NCI-H345 treated with DMSO at 0.1 percent for 48 hours (cell line): ENCODE measurements at regions not wholly inside any gene's neighbourhood (a gene's known extent, or its start where the extent isn't known, plus 50 kb on each side); places are given as distances from the start of the nearest gene placed in this dataset.
"Not testable (repeated sequence)": the region's sequence is repeated elsewhere in the genome, so short reads cannot be mapped to it uniquely, and the experiment has no call there.

Experiments
- DNase-seq: peaks from one replicate; lab custom pipeline; 2025; ENCODE audit not compliant: unreplicated experiment; lab: John Stamatoyannopoulos, UW

DNA sequence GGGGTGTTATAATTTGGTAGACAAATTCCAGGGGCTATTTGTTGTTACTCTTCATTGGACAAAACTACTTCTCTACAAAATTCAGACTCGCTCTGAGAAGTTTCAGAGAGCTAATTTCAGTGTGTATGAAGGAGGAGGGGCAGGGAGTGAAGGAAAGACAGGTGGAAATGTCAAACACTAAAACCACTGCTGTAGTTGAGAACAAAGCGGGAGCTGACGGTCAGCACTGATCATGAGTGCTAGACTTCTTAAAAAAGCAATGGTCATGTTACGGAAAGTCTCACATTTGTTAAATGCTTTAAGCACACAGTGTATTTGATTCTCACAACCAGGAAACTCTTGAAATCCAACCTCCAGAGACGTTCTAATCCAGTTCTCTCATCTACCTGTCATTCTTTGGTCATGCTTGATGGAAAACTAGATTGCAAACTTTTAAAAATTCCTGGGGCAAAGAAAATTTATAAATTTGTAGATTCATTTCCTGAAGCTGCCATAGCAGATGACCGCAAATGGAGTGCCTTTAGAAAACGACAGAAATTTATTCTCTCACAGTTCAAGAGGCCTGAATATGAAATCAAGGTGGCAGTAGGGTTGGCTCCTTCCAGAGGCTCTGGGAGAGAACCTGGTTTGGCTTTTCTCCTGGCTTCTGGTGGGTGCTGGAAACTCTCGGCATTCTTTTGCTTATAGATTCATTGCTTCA lies 100.7 kb upstream of the CARMIL1 start:
- no peak for DNase-seq

DNA sequence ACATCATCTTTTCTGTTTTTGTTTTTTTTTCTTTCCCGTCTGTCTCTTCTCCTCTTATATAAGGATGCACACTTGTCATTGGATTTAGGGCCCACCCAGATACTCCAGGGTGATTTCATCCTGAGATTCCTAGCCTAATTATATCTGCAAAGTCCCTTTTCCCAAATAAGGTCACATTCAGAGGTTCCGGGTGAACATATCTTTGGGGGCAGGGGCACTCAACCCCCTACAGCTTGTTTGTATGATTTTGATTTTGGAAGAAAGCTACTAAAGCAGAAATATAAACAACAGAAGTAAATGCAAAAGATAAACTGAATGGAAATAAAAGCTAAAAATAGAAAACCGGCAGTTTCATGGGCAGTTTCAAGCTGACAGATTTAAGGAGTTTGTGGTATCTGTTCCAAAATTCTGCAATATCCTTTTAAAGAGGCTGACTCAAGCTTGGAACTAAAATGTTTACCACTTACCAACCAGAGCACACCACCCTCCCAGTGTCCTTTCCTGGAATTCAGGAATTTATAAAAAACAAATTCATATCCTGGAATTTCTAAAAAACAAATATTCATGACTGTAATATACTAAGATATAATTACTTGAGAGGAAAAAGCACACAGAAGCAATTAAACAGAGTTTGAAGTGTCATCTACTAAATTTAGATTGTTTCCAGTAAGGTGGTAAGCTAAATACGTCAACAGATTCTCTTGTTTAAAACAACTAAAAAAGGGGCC lies 100.0 kb upstream of the CARMIL1 start:
- DNase-seq, result no peak

DNA sequence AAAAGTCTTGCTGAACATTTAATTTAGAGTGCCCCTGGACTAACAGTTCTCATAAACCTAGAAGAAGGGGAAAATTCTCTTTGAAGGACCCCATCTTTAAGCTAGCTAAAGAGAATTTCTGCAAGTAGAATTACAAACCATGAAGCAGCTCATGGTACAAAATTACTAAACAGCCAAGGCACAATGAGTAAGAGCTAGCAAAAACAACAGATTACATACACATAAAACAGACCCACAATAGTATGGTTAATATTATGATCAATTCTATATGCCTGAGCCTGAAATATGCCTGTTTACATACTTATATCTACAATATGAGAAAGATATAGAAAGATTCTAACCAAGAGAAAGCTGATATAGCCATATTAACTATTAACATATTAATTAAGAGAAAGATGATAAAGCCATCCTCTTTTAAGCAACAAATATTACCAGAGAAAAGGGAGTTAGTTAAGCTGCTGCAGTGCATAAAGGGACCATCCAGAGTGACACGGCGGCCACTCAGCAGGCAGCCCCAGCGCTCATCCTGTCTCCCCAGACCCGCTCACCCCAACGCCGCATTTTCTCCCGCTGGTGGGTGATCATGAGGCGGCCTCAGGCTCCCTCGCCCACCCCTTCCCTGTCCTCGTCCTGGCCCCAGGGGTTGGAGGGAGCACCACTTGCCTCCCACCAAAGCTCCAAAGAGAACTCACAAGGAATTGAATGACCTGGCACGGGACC lies 98.4 kb upstream of the CARMIL1 start:
- no peak for DNase-seq

DNA sequence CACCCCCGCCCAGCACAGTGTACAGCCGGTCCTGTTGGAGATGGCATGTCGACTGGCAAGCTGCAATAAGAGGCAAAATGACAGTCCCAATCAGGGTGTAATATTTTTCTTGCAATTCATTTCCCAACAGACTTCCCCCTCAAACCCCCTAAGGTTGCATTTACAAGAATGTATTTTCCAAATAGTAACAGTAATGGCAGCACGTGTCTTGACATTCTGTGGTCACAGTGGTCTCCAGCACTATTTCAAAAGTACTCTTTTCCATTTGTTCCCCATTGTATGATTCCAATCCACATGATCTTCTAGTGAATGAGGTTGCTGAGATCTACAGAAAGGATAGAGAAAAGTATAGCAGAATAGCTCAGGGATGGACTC lies 97.8 kb upstream of the CARMIL1 start:
- no peak for DNase-seq

DNA sequence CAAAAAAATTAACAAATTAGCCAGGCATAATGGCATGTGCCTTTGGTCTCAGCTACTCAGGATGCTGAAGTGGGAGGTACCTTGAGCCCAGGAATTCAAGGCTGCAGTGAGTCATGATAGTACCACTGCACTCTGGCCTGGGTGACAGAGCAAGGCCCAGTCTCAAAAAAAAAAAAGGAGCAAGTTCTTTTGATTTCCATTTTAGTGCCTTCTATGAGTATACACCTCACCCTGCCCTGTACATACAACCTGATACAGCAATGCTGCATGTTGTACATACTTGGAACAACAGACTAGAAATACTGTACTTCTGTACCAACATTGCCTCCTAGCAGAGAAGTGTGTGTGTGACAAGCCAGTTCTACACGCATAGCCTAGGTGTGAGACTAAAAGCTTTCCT lies 97.3 kb upstream of the CARMIL1 start:
- no peak for DNase-seq

DNA sequence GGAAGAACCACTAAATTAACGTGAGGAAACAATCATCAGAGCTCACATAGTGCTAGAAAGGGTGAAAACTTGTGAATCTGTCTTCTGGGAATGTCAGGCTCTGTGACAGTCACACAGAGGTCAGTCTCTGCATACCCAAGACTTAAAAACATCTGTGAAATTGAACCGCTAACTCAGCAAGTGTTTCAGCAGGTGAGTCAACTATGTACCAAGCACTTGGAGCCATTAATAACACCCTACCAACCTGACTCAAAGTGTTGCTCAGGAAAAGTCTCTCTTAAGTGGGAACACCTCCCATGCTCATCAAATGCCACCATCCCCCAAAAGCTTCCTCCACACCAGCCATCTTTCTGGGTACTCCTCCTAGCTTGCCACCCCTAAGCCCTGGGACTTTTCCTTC lies 92.3 kb upstream of the CARMIL1 start:
- DNase-seq, result no peak

DNA sequence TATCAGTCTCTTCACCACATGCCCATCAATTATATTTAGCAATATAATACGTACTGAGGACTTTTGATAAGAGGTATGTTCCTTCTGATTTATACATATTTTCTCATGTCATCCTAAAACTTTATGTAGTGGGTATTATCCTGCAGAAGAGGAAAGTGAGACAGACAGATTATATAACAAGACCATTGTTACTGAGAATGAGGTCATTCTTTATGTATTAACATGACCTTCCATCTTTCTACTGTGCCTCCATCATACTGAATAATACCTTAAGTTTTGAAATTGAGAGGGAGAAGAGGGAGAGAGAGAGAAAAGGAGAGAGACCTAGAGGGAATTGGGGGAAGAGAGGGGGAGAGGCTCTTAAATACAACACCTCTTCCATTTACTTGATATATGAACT lies 90.9 kb upstream of the CARMIL1 start:
- no peak for DNase-seq

DNA sequence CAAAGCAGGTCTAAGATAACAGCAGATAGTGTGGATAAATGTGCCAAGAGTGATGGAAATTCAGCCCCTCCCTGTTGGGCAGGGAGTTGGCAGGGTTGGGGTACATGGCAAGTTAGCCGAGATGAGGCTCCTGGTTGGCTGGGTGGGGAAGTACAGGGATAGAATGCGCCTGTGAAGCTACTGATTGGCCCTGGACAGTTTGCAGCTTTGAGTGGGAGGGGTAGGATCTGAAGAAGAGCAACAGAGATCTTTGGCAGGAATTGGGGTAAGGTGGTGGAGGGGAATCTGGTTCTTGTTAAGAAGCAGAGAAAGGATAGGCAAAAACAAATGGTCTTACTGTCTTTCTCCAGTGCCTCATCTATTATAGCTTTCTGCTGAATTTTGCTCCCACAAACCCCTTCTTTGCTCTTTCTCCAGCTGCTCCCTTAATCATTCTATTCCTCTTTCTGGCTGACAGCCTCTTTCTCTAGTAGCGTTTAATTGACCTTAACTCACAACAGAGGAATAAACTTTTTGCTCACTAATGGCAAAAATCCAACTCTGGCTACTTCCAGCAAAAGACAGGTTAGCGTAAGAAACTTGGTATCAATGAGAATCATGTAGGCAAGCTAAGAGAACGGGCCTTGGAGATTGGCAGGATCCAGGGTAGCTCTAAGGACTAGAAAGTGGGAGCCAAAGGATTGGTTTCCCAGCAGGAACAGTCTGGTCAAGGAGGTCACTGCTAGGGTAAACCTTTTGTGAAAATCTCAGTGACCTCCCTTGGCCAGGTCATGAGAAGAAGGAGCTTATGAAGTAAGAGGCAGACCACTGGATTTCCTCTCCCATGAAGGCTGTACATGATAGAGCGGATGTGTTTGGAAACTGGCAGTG lies 86.3 kb upstream of the CARMIL1 start:
- no peak for DNase-seq

DNA sequence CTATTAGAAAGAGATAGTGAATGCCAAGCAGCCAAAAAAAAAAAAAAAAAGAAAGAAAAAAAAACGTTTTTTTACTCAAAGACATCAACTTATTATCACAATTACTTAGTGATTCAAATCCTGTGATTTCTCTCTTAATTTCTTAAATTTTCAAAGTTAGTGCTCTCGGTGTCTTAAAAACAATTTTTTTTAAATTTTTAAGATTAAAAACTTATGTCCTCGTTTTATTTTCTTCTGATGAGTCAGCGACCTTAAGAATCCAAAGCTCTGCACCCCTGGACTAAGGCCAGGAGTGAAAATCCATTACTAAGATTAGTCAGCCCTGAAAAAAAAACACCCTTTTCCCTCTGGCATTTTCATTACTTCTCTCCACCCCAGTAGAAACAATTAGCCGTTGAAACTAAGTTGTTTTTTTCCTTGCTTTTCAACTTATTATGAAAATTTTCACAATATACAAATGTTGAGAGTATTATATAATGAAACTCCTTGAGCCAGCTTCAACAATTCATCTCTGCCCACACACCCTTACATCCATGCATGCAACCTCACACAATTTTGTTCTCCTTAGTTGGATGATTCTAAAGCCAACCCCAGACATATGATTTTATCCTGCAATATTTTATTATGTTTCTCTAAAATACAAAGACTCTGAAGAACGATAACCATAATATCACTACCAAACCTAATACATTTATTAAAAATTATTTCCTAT lies 85.6 kb upstream of the CARMIL1 start:
- DNase-seq, result no peak

DNA sequence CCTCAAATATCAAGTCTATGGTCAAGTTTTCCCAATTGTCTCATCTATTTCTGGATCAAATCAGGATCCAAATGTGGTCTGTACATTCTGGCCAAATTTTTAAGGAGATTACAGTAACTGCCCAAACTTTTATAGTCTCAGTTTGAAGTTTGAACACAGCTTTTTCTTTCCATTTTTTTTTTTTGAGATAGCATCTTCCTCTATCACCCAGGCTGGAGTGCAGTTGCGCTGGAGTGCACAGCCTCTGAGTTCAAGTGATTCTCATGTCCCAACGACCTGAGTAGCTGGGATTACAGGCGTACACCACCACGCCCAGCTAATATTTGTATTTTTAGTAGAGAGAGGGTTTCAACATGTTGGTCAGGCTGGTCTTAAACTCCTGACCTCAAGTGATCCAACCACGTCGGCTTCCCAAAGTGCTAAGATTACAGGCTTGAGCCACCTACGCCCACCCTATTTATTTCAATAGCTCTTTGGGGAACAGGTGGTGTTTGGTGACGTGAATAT lies 84.9 kb upstream of the CARMIL1 start:
- DNase-seq, result no peak

DNA sequence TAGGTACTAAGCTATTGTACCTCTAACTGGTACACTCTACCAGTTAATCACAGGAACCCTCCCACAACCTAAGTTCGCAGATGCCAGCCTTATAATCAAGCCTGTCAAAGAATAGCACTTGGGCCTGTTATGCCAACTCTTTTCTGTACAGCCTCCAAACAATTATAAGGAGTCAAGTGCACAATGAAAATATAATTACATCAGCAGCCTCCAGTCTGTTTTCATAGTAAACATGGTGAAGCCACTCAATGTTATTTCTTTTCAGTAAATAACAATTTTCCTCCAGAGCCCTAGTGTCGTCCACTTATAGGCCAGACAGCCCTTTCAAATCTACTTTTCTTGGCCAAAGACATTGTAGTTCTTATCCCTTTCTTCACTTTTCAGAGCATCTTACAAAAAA lies 82.7 kb upstream of the CARMIL1 start:
- DNase-seq, result no peak

DNA sequence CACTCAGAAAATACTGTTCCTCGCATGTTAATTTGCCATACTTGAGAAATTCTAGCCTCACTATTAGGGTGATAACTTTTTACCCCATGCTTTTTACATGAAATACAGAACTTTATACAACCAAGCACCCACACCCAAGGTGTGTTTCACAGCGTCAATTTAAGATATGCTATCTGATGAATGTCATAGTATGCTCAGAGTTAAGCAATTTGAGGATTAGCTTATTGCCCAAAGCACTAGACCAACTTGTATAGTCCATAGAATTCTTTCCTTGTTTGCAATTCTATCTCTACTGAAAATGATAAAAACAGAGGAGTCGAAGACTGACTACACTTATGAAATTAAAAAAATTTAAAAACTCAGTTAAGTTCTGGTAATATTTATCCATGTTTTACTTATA lies 82.1 kb upstream of the CARMIL1 start:
- no peak for DNase-seq

DNA sequence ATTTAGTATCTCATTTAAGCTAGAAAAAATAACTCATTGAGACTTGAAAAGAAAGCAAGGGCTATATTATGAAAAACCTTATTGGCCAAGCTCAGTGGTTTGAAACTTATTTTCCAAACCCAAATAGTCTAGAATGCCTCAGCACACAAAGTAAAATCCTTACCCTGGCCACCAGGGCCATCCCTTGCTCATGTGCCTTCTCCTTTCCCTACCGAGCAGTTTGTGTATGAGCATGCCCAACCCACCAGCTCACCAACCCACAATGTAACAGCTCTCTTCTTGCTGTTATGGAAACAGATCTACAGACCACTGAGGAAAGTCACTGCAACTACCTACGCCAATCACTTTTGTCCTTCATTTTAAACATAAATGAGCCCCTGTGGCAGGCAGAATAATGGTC lies 79.6 kb upstream of the CARMIL1 start:
- no peak for DNase-seq

DNA sequence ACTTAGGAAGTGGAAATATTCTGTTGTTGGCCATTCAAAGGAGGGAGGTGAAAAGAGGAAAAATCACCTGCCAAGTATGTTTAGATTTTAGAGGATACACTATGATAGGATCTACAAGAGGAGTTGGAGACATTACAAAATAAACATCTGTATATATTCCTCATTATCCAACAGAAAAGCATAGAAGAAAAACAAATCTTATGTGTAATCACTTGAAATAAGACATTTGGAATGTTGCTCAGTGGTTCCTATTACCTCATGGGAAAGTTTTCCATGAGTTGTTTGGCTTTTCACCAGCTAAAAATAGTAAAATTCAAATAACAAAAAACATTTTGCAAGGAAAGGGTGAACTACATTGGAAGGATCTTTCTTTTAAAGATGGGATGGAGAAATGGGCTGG lies 76.7 kb upstream of the CARMIL1 start:
- no peak for DNase-seq

DNA sequence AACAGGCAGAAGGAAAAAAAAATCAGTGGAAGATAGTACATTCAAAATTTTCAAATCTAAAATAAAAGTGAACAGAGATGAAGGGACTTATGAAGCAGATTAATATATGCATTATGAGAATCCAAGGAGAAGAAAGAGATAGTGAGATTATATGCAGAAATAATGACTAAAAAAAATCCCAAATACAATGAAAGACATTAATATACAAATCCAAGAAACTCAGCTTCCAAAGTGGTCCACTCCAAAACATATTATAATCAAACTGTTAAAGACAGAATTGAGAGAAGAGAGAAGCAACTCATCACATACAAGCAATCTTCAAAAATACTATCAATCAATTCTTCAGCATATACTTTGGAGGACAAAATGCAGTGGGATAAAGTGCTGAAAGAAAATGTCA lies 73.5 kb upstream of the CARMIL1 start:
- no peak for DNase-seq

DNA sequence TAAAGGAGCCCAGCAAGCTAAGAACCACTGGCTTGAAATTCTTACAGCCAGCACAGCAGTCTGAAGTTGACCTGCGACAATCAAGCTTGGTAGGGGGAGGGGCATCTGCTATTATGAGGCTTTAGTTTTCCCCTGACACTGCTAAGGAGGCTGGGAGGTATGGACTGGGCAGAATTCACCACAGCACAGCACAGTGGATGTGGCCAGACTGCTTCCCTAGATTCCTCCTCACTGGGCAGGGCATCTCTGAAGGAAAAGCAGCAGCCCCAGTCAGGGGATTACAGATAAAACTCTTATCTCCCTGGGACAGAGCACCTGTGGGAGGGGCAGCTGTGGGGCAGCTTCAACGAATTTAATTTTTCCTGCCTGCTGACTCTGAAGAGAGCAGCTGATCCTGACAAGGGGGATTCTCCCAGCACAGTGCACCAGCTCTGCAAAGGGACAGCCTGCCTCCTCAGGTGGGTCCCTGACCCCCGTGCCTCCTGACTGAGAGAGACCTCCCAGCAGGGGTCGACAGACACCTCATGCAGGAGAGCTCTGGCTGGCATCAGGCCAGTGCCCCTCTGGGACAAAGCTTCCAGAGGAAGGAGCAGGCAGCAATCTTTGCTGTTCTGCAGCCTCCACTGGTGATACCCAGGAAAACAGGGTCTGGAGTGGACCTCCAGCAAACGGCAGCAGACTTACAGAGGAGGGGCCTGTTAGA lies 71.6 kb upstream of the CARMIL1 start:
- DNase-seq, result not testable (repeated sequence)

DNA sequence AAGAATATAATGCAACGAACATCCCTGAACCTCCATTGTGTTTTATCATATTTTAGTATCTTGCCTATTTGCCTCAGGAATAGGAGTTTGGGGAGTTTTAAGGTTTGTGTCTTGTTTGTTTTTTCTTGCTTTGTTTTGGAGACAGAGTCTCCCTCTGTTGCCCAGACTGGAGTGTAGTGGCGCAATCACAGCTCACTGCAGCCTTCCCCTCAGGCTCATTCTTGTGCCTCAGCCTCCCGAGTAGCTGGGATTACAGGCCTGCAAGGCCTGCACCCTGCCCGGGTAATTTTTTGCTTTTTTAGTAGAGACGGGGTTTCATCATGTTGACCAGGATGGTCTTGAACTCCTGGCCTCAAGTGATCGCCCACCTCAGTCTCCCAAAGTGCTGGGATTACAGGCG lies 63.3 kb upstream of the CARMIL1 start:
- no peak for DNase-seq

DNA sequence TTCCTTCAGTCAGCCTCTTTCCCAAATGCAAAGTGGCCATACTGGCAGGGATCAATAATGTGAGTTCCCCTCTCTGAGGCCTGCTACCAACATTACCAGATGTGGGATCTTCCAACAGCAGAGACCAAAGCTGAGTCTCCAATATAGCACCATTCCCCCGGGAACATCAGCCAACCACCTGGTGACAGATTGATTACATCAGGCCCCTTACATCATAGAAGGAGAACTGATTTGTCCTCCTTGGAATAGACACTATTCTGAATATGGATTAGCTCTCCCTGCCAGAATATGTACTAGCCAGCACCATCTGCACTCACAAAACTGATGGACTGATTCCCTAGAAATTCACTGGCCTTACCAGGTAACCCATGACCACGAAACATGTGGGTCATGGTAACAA lies 61.9 kb upstream of the CARMIL1 start:
- peak; percentile 27 for DNase-seq

DNA sequence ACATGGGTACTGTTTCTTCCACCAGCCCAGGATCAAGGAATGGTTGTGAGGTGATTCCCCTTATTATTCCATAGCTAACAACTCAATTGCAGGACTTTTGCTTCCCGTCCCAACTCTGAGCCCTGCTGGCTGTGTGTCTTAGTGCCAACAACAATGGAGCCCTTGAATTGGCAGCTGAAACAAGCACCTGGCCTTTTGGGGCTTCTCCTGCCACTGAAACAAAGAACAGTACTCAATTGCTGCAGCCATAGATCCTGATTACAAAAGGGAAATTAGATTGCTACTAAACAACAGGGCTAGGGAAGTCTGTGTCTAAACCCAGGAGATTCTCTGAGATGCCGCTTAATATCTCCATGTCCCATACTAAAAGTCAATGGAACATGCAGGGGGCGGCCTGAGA lies 61.3 kb upstream of the CARMIL1 start:
- peak; percentile 27 for DNase-seq

DNA sequence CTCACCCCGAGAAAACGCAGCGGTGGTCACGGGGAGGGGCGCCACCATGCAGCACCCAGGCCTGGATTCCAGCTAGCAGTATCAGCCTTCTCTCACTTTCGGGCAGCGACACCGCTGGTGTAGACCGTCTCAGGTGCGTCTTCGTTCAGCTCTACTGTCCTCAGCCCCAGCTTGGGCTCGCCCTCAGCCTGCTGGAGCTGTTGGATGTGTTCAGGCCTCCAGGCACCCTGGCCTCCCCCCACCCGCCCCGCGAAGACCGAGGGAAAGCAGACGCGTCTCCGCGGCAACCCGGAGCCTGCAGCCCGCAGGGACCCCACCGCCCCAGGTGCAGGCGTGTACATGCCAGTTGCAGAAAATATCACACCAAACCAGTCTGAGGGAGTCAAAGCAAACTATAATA lies 60.8 kb upstream of the CARMIL1 start:
- DNase-seq, result peak; percentile 54
